ENCODE measurements at regions not wholly inside any gene's neighbourhood (a gene's known extent, or its start where the extent isn't known, plus 50 kb on each side); places are given as distances from the start of the nearest gene placed in this dataset.

GRCh38 chr5:173778152-173778782 lies 109.9 kb upstream of the CPEB4 start (continued):
- TF ChIP-seq, protein P1, sequence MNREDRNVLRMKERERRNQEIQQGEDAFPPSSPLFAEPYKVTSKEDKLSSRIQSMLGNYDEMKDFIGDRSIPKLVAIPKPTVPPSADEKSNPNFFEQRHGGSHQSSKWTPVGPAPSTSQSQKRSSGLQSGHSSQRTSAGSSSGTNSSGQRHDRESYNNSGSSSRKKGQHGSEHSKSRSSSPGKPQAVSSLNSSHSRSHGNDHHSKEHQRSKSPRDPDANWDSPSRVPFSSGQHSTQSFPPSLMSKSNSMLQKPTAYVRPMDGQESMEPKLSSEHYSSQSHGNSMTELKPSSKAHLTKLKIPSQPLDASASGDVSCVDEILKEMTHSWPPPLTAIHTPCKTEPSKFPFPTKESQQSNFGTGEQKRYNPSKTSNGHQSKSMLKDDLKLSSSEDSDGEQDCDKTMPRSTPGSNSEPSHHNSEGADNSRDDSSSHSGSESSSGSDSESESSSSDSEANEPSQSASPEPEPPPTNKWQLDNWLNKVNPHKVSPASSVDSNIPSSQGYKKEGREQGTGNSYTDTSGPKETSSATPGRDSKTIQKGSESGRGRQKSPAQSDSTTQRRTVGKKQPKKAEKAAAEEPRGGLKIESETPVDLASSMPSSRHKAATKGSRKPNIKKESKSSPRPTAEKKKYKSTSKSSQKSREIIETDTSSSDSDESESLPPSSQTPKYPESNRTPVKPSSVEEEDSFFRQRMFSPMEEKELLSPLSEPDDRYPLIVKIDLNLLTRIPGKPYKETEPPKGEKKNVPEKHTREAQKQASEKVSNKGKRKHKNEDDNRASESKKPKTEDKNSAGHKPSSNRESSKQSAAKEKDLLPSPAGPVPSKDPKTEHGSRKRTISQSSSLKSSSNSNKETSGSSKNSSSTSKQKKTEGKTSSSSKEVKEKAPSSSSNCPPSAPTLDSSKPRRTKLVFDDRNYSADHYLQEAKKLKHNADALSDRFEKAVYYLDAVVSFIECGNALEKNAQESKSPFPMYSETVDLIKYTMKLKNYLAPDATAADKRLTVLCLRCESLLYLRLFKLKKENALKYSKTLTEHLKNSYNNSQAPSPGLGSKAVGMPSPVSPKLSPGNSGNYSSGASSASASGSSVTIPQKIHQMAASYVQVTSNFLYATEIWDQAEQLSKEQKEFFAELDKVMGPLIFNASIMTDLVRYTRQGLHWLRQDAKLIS (CRISPR knock-in tag; IDR thresholded peaks at IDR 0.05) = no peak
- TF ChIP-seq, protein P2, sequence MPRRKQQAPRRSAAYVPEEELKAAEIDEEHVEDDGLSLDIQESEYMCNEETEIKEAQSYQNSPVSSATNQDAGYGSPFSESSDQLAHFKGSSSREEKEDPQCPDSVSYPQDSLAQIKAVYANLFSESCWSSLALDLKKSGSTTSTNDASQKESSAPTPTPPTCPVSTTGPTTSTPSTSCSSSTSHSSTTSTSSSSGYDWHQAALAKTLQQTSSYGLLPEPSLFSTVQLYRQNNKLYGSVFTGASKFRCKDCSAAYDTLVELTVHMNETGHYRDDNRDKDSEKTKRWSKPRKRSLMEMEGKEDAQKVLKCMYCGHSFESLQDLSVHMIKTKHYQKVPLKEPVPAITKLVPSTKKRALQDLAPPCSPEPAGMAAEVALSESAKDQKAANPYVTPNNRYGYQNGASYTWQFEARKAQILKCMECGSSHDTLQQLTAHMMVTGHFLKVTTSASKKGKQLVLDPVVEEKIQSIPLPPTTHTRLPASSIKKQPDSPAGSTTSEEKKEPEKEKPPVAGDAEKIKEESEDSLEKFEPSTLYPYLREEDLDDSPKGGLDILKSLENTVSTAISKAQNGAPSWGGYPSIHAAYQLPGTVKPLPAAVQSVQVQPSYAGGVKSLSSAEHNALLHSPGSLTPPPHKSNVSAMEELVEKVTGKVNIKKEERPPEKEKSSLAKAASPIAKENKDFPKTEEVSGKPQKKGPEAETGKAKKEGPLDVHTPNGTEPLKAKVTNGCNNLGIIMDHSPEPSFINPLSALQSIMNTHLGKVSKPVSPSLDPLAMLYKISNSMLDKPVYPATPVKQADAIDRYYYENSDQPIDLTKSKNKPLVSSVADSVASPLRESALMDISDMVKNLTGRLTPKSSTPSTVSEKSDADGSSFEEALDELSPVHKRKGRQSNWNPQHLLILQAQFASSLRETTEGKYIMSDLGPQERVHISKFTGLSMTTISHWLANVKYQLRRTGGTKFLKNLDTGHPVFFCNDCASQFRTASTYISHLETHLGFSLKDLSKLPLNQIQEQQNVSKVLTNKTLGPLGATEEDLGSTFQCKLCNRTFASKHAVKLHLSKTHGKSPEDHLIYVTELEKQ (CRISPR knock-in tag; IDR thresholded peaks at IDR 0.05) = peak; percentile 64; the same call in 1 of the 2 replicates
- TF ChIP-seq ZNF224 (CRISPR knock-in tag; IDR thresholded peaks at IDR 0.05) = no peak
- no peak for TF ChIP-seq PPARD (CRISPR knock-in tag; IDR thresholded peaks at IDR 0.05)
- TF ChIP-seq ZNF512 (tag; IDR thresholded peaks at IDR 0.05) = no peak
- TF ChIP-seq CEBPB (tag; IDR thresholded peaks at IDR 0.05) = peak; percentile 41; the same call in 1 of the 2 replicates
- no peak for TF ChIP-seq GTF2E2 (tag; IDR thresholded peaks at IDR 0.05)
- no peak for TF ChIP-seq CCAR2 (IDR thresholded peaks at IDR 0.05; ENCODE audit: low read depth, low read length)
- peak; percentile 49; the same call in 1 of the 2 replicates for TF ChIP-seq ETV1 (tag; conservative IDR thresholded peaks at IDR 0.05; ENCODE audit: low read depth)
- TF ChIP-seq NFIX (CRISPR knock-in tag; IDR thresholded peaks at IDR 0.05; ENCODE audit: low read depth) = no peak
- peak; percentile 62; the same call in 1 of the 2 replicates for TF ChIP-seq DDX20 (tag; IDR thresholded peaks at IDR 0.05; ENCODE audit: low read depth)
- no peak for TF ChIP-seq NRF1 (conservative IDR thresholded peaks at IDR 0.05 in 1 of 2, IDR thresholded peaks at IDR 0.05 in 1 of 2)
- no peak for TF ChIP-seq MTA3 (IDR thresholded peaks at IDR 0.05; ENCODE audit: borderline replicate concordance)
- no peak for TF ChIP-seq NCOR1 (IDR thresholded peaks at IDR 0.05)
- no peak for TF ChIP-seq SUPT5H (IDR thresholded peaks at IDR 0.05)
- TF ChIP-seq CCNT2 (IDR thresholded peaks at IDR 0.05; ENCODE audit: borderline replicate concordance, extremely low read depth, insufficient read length, low read depth, low read length) = no peak
- no peak for TF ChIP-seq KAT2B (IDR thresholded peaks at IDR 0.05; ENCODE audit: low read depth, low read length)
- no peak for TF ChIP-seq PCBP1 (IDR thresholded peaks at IDR 0.05; ENCODE audit: low read depth, low read length, poor library complexity, severe bottlenecking)
- no peak for TF ChIP-seq RHOXF2B (CRISPR knock-in tag; conservative IDR thresholded peaks at IDR 0.05)
- TF ChIP-seq ZFP1 (CRISPR knock-in tag; IDR thresholded peaks at IDR 0.05) = peak; percentile 58; the same call in 1 of the 2 replicates

All from K562 (cell line).